ENCODE measurements at regions not wholly inside any gene's neighbourhood (a gene's known extent, or its start where the extent isn't known, plus 50 kb on each side); places are given as distances from the start of the nearest gene placed in this dataset.

GRCh38 chr3:72601983-72602750 is 246.1 kb downstream of the SHQ1 start:
- DNase-seq: no peak
- no peak for ATAC-seq
- intact Hi-C loops (cut with DNase I, micrococcal nuclease): no loop called here

GRCh38 chr3:72601060-72601459 is 247.2 kb downstream of the SHQ1 start:
- ATAC-seq (no peak), DNase-seq (no peak)
- intact Hi-C loops (cut with DNase I, micrococcal nuclease): no loop called here

GRCh38 chr3:72597756-72598195 is 250.5 kb downstream of the SHQ1 start:
- intact Hi-C loops (cut with DNase I, micrococcal nuclease): no loop called here
- DNase-seq: no peak
- ATAC-seq: no peak

GRCh38 chr3:72597043-72597442 is 251.2 kb downstream of the SHQ1 start:
- ATAC-seq (no peak), DNase-seq (no peak)
- intact Hi-C loops (cut with DNase I, micrococcal nuclease): no loop called here

DNA sequence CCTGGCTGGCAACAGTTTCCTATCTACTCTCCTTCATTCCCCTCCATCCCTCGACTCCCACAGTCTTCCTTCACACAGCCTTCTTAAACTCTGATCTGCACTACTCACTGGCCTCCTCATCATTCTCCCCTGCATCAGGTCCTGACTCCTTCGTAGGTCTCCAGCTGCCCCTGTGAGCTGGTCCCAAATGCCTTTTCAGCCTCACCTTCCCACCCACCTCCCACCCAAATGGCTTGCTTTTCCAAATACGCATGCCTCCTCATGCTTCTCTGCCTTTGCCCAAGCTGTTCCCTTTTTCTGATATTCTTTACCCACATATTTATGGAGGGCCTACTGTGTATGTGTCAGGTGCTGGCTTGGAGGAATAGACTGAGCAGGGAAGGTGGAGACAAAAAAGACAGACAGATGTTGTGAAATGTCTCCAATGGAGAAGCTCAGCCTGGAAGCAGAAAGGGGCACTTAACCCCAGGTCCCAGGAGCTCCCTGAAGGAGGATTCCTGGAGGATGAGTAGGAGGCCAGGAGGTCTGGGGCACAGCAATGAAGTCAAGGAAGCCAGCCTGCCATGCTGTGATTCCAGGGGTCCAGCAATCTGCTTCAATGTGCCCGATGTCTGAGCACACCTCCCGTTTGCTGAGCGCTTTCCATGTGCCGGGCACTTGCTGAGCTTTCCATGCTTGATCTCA is 252.2 kb downstream of the SHQ1 start:
- intact Hi-C loops (cut with DNase I, micrococcal nuclease): no loop called here
- ATAC-seq: no peak
- no peak for DNase-seq

GRCh38 chr3:72595376-72595775 is 252.9 kb downstream of the SHQ1 start:
- ATAC-seq (no peak), DNase-seq (no peak)
- intact Hi-C loops (cut with DNase I, micrococcal nuclease): no loop called here

GRCh38 chr3:72594615-72595215 is 253.5 kb downstream of the SHQ1 start:
- ATAC-seq (no peak), DNase-seq (no peak)
- intact Hi-C loops (cut with DNase I, micrococcal nuclease): no loop called here

- no peak for ATAC-seq
- no peak for DNase-seq
- intact Hi-C loops (cut with DNase I, micrococcal nuclease): no loop called here
Measured at GRCh38 chr3:72593881-72594397, 254.3 kb downstream of the SHQ1 start.

DNA sequence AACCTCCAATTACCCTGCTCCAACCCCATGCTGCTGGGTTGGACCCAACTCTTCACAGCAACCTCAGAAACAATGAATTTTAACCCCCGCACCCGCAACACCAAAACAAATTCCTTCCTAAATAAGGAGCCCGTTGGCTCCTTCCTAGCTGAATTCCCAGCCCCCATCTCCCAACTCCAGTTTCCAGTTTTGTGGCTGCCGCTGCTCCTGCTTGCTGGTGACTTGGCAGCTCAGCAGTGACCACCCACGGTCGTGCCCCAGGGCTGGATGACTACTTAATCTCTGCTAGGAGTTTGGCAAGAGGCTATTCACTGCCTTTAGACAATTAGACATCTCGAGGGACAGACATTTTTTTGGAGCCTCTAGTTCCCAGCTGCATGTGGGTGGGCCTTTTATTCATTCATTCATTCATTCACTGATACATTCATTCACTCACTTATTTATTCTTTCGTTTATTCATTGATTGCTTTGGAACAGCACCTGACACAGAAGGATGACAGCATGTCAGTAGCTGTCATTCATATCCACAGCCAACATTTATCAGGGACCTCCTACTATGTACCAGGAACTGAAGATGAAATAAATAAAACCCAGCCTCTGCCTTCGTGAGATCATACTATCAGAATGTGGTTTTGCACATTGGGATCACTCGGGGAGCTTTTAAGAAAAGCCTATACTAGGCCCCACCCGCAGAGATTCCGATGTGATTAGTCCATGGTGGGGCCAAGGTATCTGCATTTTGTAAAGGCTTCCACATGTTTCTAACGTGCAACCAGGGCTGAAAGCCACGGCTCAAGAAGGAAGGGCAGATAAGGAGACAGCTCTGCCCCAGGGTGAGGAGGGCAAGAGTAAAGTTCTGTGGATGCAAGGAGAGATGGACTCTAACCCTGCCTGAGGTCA is 256.5 kb downstream of the SHQ1 start:
- ATAC-seq: no peak
- intact Hi-C loops (cut with DNase I, micrococcal nuclease): no loop called here
- DNase-seq: peak in 1 of 2 donors; percentile 15

- DNase-seq: no peak
- no peak for ATAC-seq
- intact Hi-C loops (cut with DNase I, micrococcal nuclease): no loop called here
Measured at GRCh38 chr3:72590732-72591221, 257.5 kb downstream of the SHQ1 start.

DNA sequence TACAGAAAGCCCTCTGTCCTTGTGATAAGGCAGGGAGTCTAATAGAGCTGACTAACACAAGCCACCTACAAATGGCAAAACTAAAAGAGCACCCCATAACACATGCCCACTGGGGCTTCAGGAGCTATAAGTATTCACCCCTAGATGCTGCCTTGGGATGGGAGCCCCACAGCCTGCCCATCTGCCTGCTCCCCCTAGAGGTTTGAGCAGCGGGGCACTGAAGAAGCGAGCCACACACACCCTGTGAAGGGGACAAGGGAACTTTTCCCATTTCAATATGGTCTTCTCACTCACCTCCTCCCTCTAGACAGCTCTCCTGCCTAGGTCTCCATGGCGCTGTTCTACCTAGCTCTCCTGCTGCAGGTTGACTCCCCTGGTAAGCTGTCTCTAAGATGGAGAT is 261.0 kb downstream of the SHQ1 start:
- DNase-seq (no peak), ATAC-seq (no peak)
- intact Hi-C loops (cut with DNase I, micrococcal nuclease): no loop called here

GRCh38 chr3:72586694-72587093 is 261.6 kb downstream of the SHQ1 start:
- no peak for DNase-seq
- ATAC-seq: no peak
- intact Hi-C loops (cut with DNase I, micrococcal nuclease): no loop called here

DNA sequence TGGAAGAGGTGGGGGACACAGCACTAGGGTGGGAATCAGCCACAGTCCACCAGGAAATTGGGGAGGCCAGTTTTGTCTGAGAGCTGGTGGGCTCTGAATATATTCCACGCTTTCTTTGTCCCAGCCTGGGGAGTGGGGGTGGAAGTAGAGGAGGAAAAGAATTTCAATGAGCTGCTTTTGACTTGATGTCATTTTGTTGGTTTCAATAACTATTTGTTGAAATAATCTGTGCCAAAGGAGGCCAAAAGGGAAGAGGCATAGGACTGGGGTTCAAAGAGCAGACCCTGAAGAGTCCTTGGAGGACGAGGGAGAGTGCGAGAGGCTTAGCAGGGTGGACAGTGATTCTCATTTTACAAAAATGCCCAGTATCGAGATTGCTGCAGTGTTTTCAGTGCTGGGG is 262.3 kb downstream of the SHQ1 start:
- ATAC-seq (no peak), DNase-seq (no peak)
- intact Hi-C loops (cut with DNase I, micrococcal nuclease): no loop called here

- no peak for ATAC-seq
- intact Hi-C loops (cut with DNase I, micrococcal nuclease): no loop called here
- no peak for DNase-seq
Measured at GRCh38 chr3:72584262-72584661, 264.0 kb downstream of the SHQ1 start.

DNA sequence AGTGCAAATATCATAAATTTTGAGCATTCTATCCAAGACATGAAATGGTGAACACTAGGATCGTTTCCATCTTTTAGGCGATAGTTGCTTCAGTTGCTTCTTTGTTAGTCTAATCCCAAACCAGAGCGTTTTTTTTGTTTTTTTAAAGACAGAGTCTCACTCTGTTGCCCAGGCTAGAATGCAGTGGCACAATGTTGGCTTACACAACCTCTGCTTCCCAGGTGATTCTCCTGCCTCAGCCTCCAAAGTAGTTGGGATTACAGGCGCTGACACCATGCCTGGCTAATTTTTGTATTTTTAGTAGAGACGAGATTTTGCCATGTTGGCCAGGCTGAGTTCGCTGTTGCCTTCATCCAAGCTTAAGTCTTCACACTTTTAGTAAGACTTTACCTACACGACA is 265.3 kb downstream of the SHQ1 start:
- intact Hi-C loops (cut with DNase I, micrococcal nuclease): no loop called here
- ATAC-seq (no peak), DNase-seq (no peak)

DNA sequence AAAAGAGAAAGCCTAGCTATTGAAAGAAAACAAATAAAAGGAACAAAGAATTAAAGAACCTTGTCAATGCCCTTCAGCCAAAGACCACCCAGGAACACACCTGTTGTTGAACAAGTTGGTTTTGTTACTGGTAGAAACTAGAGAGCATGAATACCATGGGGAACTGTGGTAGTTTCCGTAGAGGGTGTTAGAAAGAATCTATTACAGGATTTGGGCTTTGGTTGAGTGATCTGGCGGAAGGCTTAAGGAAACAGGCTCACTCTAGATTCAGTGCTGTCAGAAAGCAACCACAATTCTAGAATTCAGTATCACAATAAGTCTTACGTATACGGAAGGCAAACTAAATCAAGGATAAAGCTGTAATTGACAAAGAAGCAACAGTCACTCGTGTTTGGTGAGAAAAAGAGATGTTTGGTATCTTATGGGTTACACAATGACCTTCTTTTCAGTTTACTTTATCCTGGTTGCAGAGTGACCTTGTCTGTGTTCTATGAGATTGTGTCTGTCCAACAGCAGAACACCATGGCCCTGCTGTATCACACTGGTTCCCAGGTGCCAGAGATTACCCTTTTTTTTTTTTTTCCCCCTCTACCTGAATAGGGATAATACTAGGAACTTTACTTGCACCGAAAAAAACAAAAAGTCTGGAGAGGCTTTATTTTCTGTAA is 265.9 kb downstream of the SHQ1 start:
- DNase-seq (no peak), ATAC-seq (no peak)
- intact Hi-C loops (cut with DNase I, micrococcal nuclease): no loop called here

GRCh38 chr3:72580900-72581299 is 267.3 kb downstream of the SHQ1 start:
- DNase-seq: no peak
- ATAC-seq: no peak
- intact Hi-C loops (cut with DNase I, micrococcal nuclease): no loop called here

- ATAC-seq (no peak), DNase-seq (no peak)
- intact Hi-C loops (cut with DNase I, micrococcal nuclease): no loop called here
Measured at GRCh38 chr3:72580246-72580756, 267.9 kb downstream of the SHQ1 start.

Measured in left colon (tissue), 2 donors.